ENCODE measurements at regions not wholly inside any gene's neighbourhood (a gene's known extent, or its start where the extent isn't known, plus 50 kb on each side); places are given as distances from the start of the nearest gene placed in this dataset. TPM values are rescaled to one million over a fixed set of nuclear protein-coding genes. Genes with fewer than 3 reads are reported as not detected.
"Not testable (repeated sequence)": the region's sequence is repeated elsewhere in the genome, so short reads cannot be mapped to it uniquely, and the experiment has no call there.

- H3K27me3 Mint-ChIP-seq; H3K4me3 Mint-ChIP-seq; H3K4me1 Mint-ChIP-seq; H3K9me3 Mint-ChIP-seq; DNase-seq; CTCF ChIA-PET; H3K36me3 Mint-ChIP-seq (ENCODE audit: low read depth); POLR2A ChIA-PET; H3K27ac Mint-ChIP-seq: not testable (repeated sequence)
These were observed 1503.6 kb downstream of the FOXD4L5 start for GRCh38 chr9:63781390-63781789.

GRCh38 chr9:63776220-63776619 lies 1508.8 kb downstream of the FOXD4L5 start:
- H3K36me3 Mint-ChIP-seq (ENCODE audit: low read depth); CTCF ChIA-PET; H3K9me3 Mint-ChIP-seq; POLR2A ChIA-PET; DNase-seq; H3K4me1 Mint-ChIP-seq; H3K27ac Mint-ChIP-seq; H3K4me3 Mint-ChIP-seq; H3K27me3 Mint-ChIP-seq: not testable (repeated sequence)

DNA sequence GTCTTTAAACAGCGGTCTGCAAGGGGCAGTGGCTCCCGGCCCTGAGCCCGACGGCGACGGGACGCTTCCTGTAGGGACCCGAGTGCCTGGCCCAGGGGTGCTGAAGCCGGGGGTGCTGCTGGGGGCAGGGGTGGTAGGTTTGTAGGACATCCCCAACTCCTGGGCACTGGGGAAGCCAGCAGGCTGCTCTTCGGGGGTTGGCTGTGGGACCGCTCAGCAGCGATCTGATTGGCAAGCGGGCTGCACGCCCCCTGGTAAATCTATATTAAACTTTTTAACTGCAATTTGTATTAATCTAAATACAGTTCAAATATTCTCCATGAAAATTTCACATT lies 1510.0 kb downstream of the FOXD4L5 start:
- H3K27ac Mint-ChIP-seq; H3K27me3 Mint-ChIP-seq; POLR2A ChIA-PET; H3K36me3 Mint-ChIP-seq (ENCODE audit: low read depth); DNase-seq; H3K4me3 Mint-ChIP-seq; CTCF ChIA-PET; H3K4me1 Mint-ChIP-seq; H3K9me3 Mint-ChIP-seq: not testable (repeated sequence)

DNA sequence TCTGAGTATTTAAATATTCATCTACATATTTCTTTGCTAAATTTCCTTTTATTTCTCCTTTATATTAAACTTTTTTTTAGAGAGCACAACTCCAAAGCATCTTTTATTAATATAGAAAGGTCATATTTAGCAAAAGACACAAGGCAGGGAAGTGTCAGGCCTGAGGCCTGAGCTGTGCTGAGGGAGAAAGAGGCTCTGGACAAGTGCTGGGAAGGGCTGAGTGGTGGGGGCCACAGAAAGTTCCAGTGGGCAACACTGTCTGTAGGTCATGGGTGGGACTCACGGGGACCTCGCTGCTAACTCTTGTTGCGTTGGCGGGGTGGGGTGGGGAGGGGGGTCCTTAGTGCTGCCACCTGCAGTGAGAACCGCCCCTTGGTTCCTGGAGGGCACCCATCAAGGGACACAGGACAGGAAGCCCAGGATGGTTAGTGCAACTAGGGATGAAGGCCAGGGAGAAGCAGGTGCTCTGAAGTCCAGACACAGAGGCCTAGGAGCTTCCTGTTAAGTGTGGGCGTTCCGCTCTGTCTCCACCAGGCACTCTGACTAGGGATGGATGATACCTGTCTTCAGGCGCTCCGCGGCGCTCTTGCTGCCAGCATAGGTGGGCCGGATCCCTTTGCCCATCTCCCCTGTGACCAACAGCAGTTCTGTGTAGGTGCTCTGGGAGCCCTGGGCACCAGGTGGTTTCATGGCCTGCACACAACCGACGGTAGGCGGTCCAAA lies 1510.5 kb downstream of the FOXD4L5 start:
- H3K4me3 Mint-ChIP-seq; CTCF ChIA-PET; H3K27me3 Mint-ChIP-seq; H3K9me3 Mint-ChIP-seq; H3K4me1 Mint-ChIP-seq; H3K27ac Mint-ChIP-seq; DNase-seq; H3K36me3 Mint-ChIP-seq (ENCODE audit: low read depth); POLR2A ChIA-PET: not testable (repeated sequence)

GRCh38 chr9:63762230-63762629 lies 1522.8 kb downstream of the FOXD4L5 start:
- CTCF ChIA-PET; DNase-seq; POLR2A ChIA-PET; H3K36me3 Mint-ChIP-seq (ENCODE audit: low read depth); H3K27me3 Mint-ChIP-seq; H3K27ac Mint-ChIP-seq; H3K9me3 Mint-ChIP-seq; H3K4me1 Mint-ChIP-seq; H3K4me3 Mint-ChIP-seq: not testable (repeated sequence)

DNA sequence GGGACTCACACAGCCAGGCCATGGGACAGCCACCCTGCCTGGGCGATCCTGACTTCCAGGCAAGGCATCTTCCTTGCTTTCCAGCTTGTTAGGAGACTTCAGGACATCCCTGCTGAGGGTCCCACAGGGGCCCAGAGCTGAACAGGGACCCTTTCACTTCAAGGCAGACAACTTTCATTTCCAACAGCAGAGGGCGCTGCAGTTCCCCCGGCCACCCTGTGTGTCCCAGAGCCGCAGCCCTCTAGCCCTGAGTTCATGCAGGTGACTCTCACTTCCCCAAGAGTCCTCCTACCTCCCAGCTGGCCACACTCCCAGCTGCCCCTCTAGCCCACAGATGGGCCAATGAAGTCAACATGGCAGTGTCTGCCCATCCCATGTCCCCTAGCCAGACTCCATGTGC lies 1556.0 kb downstream of the FOXD4L5 start:
- H3K9me3 Mint-ChIP-seq; DNase-seq; H3K4me1 Mint-ChIP-seq; H3K36me3 Mint-ChIP-seq (ENCODE audit: low read depth); H3K4me3 Mint-ChIP-seq; H3K27ac Mint-ChIP-seq; CTCF ChIA-PET; H3K27me3 Mint-ChIP-seq; POLR2A ChIA-PET: not testable (repeated sequence)

GRCh38 chr9:63728287-63728686 lies 1556.7 kb downstream of the FOXD4L5 start:
- Mint-ChIP-seq H3K4me3 (no peak overlapping the region), H3K4me1 (no peaks in the 10 kb centered on the region), H3K27ac (no peak overlapping the region), H3K27me3 (no peaks in the 10 kb centered on the region), H3K9me3 (no peaks in the 10 kb centered on the region), H3K36me3 (ENCODE audit: low read depth) (no peaks in the 10 kb centered on the region)
- CTCF ChIA-PET, result no interaction called here
- DNase-seq, result no peak
- POLR2A ChIA-PET, result no interaction called here

DNA sequence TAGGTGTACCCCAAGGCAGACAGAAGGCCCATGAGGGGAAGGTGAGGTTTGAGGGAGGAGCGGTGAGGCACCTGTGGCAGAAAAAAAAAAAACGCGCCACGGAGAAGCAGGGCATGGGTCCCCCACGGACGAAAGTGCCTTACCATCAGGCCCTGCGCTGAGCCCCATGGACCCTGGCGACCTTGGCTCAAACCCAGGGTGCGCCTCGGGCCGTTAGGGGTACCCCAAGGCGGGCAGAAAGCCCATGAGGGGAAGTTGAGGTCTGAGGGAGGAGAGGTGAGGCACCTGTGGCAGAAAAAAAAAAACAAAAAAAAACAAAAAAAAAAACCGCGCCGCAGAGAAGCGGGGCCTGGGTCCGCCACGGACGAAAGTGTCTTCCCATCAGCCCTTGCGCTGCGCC lies 1576.7 kb downstream of the FOXD4L5 start:
- DNase-seq; H3K36me3 Mint-ChIP-seq (ENCODE audit: low read depth); POLR2A ChIA-PET; H3K27ac Mint-ChIP-seq; CTCF ChIA-PET; H3K9me3 Mint-ChIP-seq; H3K4me3 Mint-ChIP-seq; H3K27me3 Mint-ChIP-seq; H3K4me1 Mint-ChIP-seq: not testable (repeated sequence)

DNA sequence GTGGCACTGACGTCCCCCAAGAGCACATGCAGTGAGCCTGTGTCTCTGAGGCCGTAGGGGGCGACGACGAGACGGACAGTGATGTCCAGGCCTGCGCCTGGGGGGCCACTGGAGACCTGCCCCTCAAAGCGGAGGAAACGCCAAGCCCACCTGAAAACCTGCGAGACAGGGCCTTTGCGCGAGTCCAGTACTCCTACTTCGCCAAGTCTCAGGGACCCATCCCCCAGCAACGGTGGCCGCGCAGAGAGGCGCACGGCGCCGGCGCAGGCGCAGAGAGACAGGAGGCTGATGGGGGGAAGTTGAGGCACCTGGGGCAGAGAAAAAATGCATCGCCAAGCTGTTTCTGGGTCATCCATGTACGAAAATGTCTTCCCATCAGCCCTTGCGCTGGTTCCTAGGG lies 1580.6 kb downstream of the FOXD4L5 start:
- not testable (repeated sequence) for DNase-seq, H3K4me1 Mint-ChIP-seq

DNA sequence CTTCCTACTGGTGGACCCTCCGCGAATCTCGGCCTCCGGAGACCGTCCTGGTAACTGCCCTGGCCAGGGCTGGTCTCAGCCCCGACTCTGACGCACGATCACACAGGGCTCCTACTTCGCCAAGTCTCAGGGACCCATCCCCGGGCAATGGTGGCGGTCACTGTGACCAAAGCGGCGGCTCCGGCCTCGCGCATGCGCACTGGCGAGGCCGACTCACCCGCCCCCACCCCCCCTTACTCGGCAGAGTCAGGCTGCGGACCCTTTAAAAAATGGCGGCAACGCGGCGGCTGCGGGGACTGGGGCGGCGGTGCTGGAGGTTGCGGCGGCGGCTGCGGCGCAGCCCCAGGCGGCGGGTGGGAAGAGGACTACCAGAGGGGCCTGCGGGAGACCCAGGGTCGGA lies 1581.3 kb downstream of the FOXD4L5 start:
- POLR2A ChIA-PET; H3K4me3 Mint-ChIP-seq; H3K27ac Mint-ChIP-seq; H3K9me3 Mint-ChIP-seq; H3K4me1 Mint-ChIP-seq; H3K27me3 Mint-ChIP-seq; H3K36me3 Mint-ChIP-seq (ENCODE audit: low read depth); CTCF ChIA-PET: not testable (repeated sequence)
- DNase-seq, result peak; percentile 54

More for the DNA sequence above, 1580.6 kb downstream of the FOXD4L5 start:
- H3K36me3 Mint-ChIP-seq (ENCODE audit: low read depth); H3K27ac Mint-ChIP-seq; H3K4me3 Mint-ChIP-seq; POLR2A ChIA-PET; CTCF ChIA-PET; H3K27me3 Mint-ChIP-seq; H3K9me3 Mint-ChIP-seq: not testable (repeated sequence)

- DNase-seq; H3K27ac Mint-ChIP-seq; POLR2A ChIA-PET; H3K9me3 Mint-ChIP-seq; CTCF ChIA-PET; H3K36me3 Mint-ChIP-seq (ENCODE audit: low read depth); H3K4me1 Mint-ChIP-seq; H3K4me3 Mint-ChIP-seq; H3K27me3 Mint-ChIP-seq: not testable (repeated sequence)
These were observed 1581.8 kb downstream of the FOXD4L5 start for GRCh38 chr9:63703138-63703665.

Small RNA genes in the stretch of these regions (microRNA-seq; reads per million reads assigned to microRNA genes)
- not detected for gene MIR4477B (ENCODE audit: borderline microRNAs expressed, borderline replicate concordance)

Measured in activated CD4-positive, alpha-beta T cell treated with anti-CD3 and anti-CD28 coated beads, Interleukin-2, amount 10 ng/mL, durations not matched to agents 7 days and 5 days (primary cell).